Left renal cortex interstitium (tissue), 4 donors: ENCODE measurements at regions not wholly inside any gene's neighbourhood (a gene's known extent, or its start where the extent isn't known, plus 50 kb on each side); places are given as distances from the start of the nearest gene placed in this dataset.

Experiments
- DNase-seq, 4 donors: peaks; one replicate each; pipeline ENCODE4 v3.0.0-alpha.2; 2013; ENCODE audit warnings: low read depth in 4 of 4, low spot score in 2 of 4, missing footprints in 1 of 4

- DNase-seq: no peak
These were observed 318.5 kb upstream of the SFRP2 start for GRCh38 chr4:154107337-154107736.

- no peak for DNase-seq
These were observed 299.9 kb upstream of the SFRP2 start for GRCh38 chr4:154088741-154089140.

GRCh38 chr4:154086247-154086646 lies 297.4 kb upstream of the SFRP2 start:
- no peak for DNase-seq

GRCh38 chr4:154084864-154085263 lies 296.0 kb upstream of the SFRP2 start:
- no peak for DNase-seq

GRCh38 chr4:154082760-154083535 lies 294.1 kb upstream of the SFRP2 start:
- DNase-seq: no peak

- no peak for DNase-seq
These were observed 292.5 kb upstream of the SFRP2 start for GRCh38 chr4:154081391-154081790.

GRCh38 chr4:154078504-154079350 lies 289.8 kb upstream of the SFRP2 start:
- DNase-seq: no peak

GRCh38 chr4:154076921-154077320 lies 288.0 kb upstream of the SFRP2 start:
- DNase-seq: no peak

- DNase-seq: no peak
These were observed 284.4 kb upstream of the SFRP2 start for GRCh38 chr4:154073107-154073822.

- no peak for DNase-seq
These were observed 278.9 kb upstream of the SFRP2 start for GRCh38 chr4:154067786-154068185.

- no peak for DNase-seq
These were observed 276.5 kb upstream of the SFRP2 start for GRCh38 chr4:154065368-154065767.

GRCh38 chr4:154064244-154064643 lies 275.4 kb upstream of the SFRP2 start:
- DNase-seq: no peak

- no peak for DNase-seq
These were observed 260.7 kb upstream of the SFRP2 start for GRCh38 chr4:154049457-154050181.

- no peak for DNase-seq
These were observed 258.9 kb upstream of the SFRP2 start for GRCh38 chr4:154047733-154048132.

GRCh38 chr4:154044742-154045485 lies 256.0 kb upstream of the SFRP2 start:
- DNase-seq: no peak

- no peak for DNase-seq
These were observed 255.2 kb upstream of the SFRP2 start for GRCh38 chr4:154044108-154044531.

GRCh38 chr4:154041640-154042039 lies 252.8 kb upstream of the SFRP2 start:
- DNase-seq: no peak

- no peak for DNase-seq
These were observed 250.8 kb upstream of the SFRP2 start for GRCh38 chr4:154039435-154040343.

GRCh38 chr4:154036856-154037255 lies 248.0 kb upstream of the SFRP2 start:
- DNase-seq: no peak
